Osteocyte (in vitro differentiated cells): ENCODE measurements at regions not wholly inside any gene's neighbourhood (a gene's known extent, or its start where the extent isn't known, plus 50 kb on each side); places are given as distances from the start of the nearest gene placed in this dataset.

Source experiments
- DNase-seq: peaks from one replicate; pipeline ENCODE4 v3.0.0; 2021; ENCODE audit warnings: mixed read lengths; ENCODE audit not compliant: unreplicated experiment; ENCODE audit errors: extremely low spot score
- H3K27ac Mint-ChIP-seq: one replicate; pipeline ENCODE4 v1.8.0; 2021; ENCODE audit warnings: mild to moderate bottlenecking, mixed read lengths; ENCODE audit not compliant: unreplicated experiment
- H3K27me3 Mint-ChIP-seq: one replicate; pipeline ENCODE4 v1.8.0; 2021; ENCODE audit warnings: mixed read lengths; ENCODE audit not compliant: unreplicated experiment
- H3K36me3 Mint-ChIP-seq: one replicate; pipeline ENCODE4 v1.8.0; 2021; ENCODE audit warnings: mixed read lengths; ENCODE audit not compliant: unreplicated experiment
- H3K4me1 Mint-ChIP-seq: one replicate; pipeline ENCODE4 v1.8.0; 2021; ENCODE audit warnings: mixed read lengths; ENCODE audit not compliant: unreplicated experiment
- H3K4me3 Mint-ChIP-seq: one replicate; pipeline ENCODE4 v1.8.0; 2021; ENCODE audit warnings: mild to moderate bottlenecking, moderate library complexity, mixed read lengths; ENCODE audit not compliant: unreplicated experiment
- H3K9me3 Mint-ChIP-seq: one replicate; pipeline ENCODE4 v1.8.0; 2021; ENCODE audit warnings: mixed read lengths; ENCODE audit not compliant: unreplicated experiment
- CTCF ChIP-seq: fragments of 200-600 bp; sonication (generic); IDR thresholded peaks from 2 replicates; pipeline ENCODE4 v1.5.0; 2021; ENCODE audit warnings: antibody characterized with exemption, mild to moderate bottlenecking, moderate library complexity

GRCh38 chr17:36879027-36879426, 58.2 kb upstream of the LHX1 start:
- H3K27me3 Mint-ChIP-seq = peaks cover 39% of the 10 kb centered on the region
- TF ChIP-seq CTCF = no peak
- H3K4me3 Mint-ChIP-seq = no peak overlapping the region
- H3K4me1 Mint-ChIP-seq = no peaks in the 10 kb centered on the region
- no peak for DNase-seq
- no peak overlapping the region for H3K27ac Mint-ChIP-seq
- H3K36me3 Mint-ChIP-seq = no peaks in the 10 kb centered on the region
- H3K9me3 Mint-ChIP-seq = peaks cover 8% of the 10 kb centered on the region

GRCh38 chr17:36879624-36880131, 57.6 kb upstream of the LHX1 start:
- peaks cover 8% of the 10 kb centered on the region for H3K9me3 Mint-ChIP-seq
- H3K4me1 Mint-ChIP-seq = no peaks in the 10 kb centered on the region
- no peak for DNase-seq
- TF ChIP-seq CTCF = no peak
- H3K36me3 Mint-ChIP-seq = no peaks in the 10 kb centered on the region
- H3K27ac Mint-ChIP-seq = no peak overlapping the region
- peaks cover 40% of the 10 kb centered on the region for H3K27me3 Mint-ChIP-seq
- H3K4me3 Mint-ChIP-seq = no peak overlapping the region

DNA sequence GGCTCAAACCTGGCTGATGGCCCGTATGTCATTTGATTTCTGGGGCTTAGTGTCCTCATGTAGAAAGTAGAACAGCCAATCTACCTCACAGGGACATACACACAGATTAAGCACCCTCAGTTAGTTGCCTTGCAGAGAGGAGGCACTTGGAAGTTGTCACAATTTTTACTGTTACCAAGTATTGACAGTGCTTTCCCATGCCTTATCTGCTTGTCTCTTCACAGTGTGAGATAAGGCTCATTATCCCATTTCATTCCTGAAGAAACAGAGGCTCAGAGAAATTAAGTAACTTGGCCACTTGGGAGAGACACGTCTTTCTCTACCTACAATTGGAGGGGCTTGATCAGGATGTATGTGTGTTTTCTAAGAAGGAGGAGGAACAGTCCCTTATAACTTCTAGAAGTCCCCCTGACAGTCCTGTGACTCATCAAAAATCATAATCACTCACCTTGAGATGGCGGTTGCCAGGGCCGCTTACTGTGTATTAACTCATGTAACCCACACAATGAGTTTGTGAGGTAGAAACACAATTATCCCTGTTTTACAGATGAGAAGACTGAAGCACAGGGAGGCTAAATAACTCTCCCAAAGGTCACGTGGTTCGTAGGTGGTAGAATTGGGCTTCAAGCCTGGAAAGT, 56.9 kb upstream of the LHX1 start:
- TF ChIP-seq CTCF = no peak
- DNase-seq = no peak
- Mint-ChIP-seq H3K27ac (no peak overlapping the region), H3K4me3 (no peak overlapping the region), H3K4me1 (no peaks in the 10 kb centered on the region), H3K9me3 (peaks cover 8% of the 10 kb centered on the region), H3K27me3 (peaks cover 40% of the 10 kb centered on the region), H3K36me3 (no peaks in the 10 kb centered on the region)

GRCh38 chr17:36881323-36881722, 56.0 kb upstream of the LHX1 start:
- no peaks in the 10 kb centered on the region for H3K4me1 Mint-ChIP-seq
- H3K9me3 Mint-ChIP-seq = peaks cover 8% of the 10 kb centered on the region
- DNase-seq = no peak
- no peak for TF ChIP-seq CTCF
- H3K27ac Mint-ChIP-seq = no peak overlapping the region
- H3K36me3 Mint-ChIP-seq = no peaks in the 10 kb centered on the region
- peaks cover 37% of the 10 kb centered on the region for H3K27me3 Mint-ChIP-seq
- H3K4me3 Mint-ChIP-seq = no peak overlapping the region

GRCh38 chr17:36884495-36885152, 52.7 kb upstream of the LHX1 start:
- peaks cover 8% of the 10 kb centered on the region for H3K9me3 Mint-ChIP-seq

More at GRCh38 chr17:36884495-36885152, 52.7 kb upstream of the LHX1 start:
- Mint-ChIP-seq H3K4me3 (no peak overlapping the region), H3K27me3 (peaks cover 49% of the 10 kb centered on the region), H3K4me1 (no peaks in the 10 kb centered on the region), H3K27ac (no peak overlapping the region), H3K36me3 (no peaks in the 10 kb centered on the region)
- no peak for DNase-seq
- TF ChIP-seq CTCF = no peak
